Body of pancreas (tissue), 4 donors: ENCODE measurements at regions not wholly inside any gene's neighbourhood (a gene's known extent, or its start where the extent isn't known, plus 50 kb on each side); places are given as distances from the start of the nearest gene placed in this dataset.

Experiments used
- POLR2A ChIP-seq, 3 donors: fragments of 450-650 bp; IDR thresholded peaks; one replicate each; pipeline ENCODE4 v1.6.1; 2016; ENCODE audit warnings: antibody characterized with exemption in 3 of 3, mild to moderate bottlenecking in 2 of 3
- TF ChIP-seq, protein P1 (sequence below), 7 experiments: fragments of 450-650 bp in 4 of 7; fragments of 200-600 bp in 3 of 7; sonication (generic) in 3 of 7; IDR thresholded peaks; one replicate each; pipeline ENCODE4 v1.5.1; 2016 to 2019; ENCODE audit warnings: antibody characterized with exemption in 7 of 7

DNA sequence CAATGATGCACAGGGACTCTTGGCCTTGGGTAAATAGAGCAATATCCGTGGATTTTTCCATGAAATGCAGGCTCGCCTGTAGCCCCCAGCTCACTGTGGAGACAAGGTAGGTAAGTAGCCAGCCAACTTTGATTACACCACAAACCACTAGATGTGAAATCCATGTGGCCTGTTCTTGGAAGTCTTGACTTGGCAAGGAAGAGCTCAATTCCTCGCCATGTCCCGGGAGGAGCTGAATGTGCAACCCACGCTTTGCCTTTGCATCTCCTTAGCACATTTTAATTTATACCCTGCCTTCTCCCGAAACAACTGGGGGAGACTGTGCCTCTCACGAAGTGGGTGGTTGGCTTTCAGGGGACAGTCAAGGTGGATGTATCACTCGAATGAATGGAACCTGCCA, 347.7 kb upstream of the MKI67 start:
- TF ChIP-seq, protein P1, sequence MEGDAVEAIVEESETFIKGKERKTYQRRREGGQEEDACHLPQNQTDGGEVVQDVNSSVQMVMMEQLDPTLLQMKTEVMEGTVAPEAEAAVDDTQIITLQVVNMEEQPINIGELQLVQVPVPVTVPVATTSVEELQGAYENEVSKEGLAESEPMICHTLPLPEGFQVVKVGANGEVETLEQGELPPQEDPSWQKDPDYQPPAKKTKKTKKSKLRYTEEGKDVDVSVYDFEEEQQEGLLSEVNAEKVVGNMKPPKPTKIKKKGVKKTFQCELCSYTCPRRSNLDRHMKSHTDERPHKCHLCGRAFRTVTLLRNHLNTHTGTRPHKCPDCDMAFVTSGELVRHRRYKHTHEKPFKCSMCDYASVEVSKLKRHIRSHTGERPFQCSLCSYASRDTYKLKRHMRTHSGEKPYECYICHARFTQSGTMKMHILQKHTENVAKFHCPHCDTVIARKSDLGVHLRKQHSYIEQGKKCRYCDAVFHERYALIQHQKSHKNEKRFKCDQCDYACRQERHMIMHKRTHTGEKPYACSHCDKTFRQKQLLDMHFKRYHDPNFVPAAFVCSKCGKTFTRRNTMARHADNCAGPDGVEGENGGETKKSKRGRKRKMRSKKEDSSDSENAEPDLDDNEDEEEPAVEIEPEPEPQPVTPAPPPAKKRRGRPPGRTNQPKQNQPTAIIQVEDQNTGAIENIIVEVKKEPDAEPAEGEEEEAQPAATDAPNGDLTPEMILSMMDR (IDR thresholded peaks at IDR 0.05): no peak
- TF ChIP-seq POLR2A (IDR thresholded peaks at IDR 0.05): no peak
